Tibial artery (tissue), 4 donors: ENCODE measurements at regions not wholly inside any gene's neighbourhood (a gene's known extent, or its start where the extent isn't known, plus 50 kb on each side); places are given as distances from the start of the nearest gene placed in this dataset.
"Not testable (repeated sequence)": the region's sequence is repeated elsewhere in the genome, so short reads cannot be mapped to it uniquely, and the experiment has no call there.

Experiments used
- DNase-seq, 2 donors: peaks; one replicate each; pipeline ENCODE4 v3.0.0-alpha.2; 2019
- H3K27ac ChIP-seq, 2 donors: fragments of 200-600 bp; sonication (generic) in 1 of 2; 1 replicate in 1 of 2; 2 replicates in 1 of 2; pipeline ENCODE4 v1.5.1; 2018 to 2019; ENCODE audit warnings: mild to moderate bottlenecking in 1 of 2
- H3K27me3 ChIP-seq, 2 donors: fragments of 200-600 bp; sonication (generic) in 1 of 2; one replicate each; pipeline versions ENCODE4 v1.5.1 to v1.6.0; 2016 to 2019
- H3K36me3 ChIP-seq, 3 donors: fragments of 200-600 bp; sonication (generic) in 2 of 3; one replicate each; pipeline ENCODE4 v1.5.1; 2016 to 2019; ENCODE audit warnings: mild to moderate bottlenecking in 2 of 3
- H3K4me1 ChIP-seq, 4 donors: fragments of 200-600 bp; sonication (generic) in 2 of 4; 1 replicate in 3 of 4; 2 replicates in 1 of 4; pipeline ENCODE4 v1.5.1; 2016 to 2019
- H3K4me3 ChIP-seq, 2 donors: fragments of 200-600 bp; sonication (generic) in 1 of 2; 1 replicate in 1 of 2; 2 replicates in 1 of 2; pipeline ENCODE4 v1.5.1; 2018 to 2019; ENCODE audit warnings: mild to moderate bottlenecking in 2 of 2
- H3K9me3 ChIP-seq, 3 donors: fragments of 200-600 bp; sonication (generic) in 1 of 3; one replicate each; pipeline ENCODE4 v1.5.1; 2016 to 2019
- intact Hi-C: fragments of 100-400 bp; cut with DNase I; formaldehyde crosslinking; loops from one replicate; pipeline ENCODE4 v1.15.0; 2023; ENCODE audit warnings: low total_unique reads
- TF ChIP-seq, protein P1 (sequence below), 2 experiments: fragments of 200-600 bp in 1 of 2; fragments of 450-650 bp in 1 of 2; IDR thresholded peaks; one replicate each; pipeline ENCODE4 v1.5.1; 2017 to 2019; ENCODE audit warnings: antibody characterized with exemption in 2 of 2, mild to moderate bottlenecking in 1 of 2, moderate library complexity in 1 of 2

GRCh38 chr5:111628901-111629300 is 116.6 kb upstream of the STARD4 start:
- Histone ChIP-seq H3K27me3 (no peaks in the 10 kb centered on the region), H3K27ac (no peak overlapping the region), H3K4me3 (no peak overlapping the region), H3K36me3 (no peaks in the 10 kb centered on the region), H3K4me1 (peaks cover 0 to 12% (median 8%) of the 10 kb centered on the region in 4 donors), H3K9me3 (no peaks in the 10 kb centered on the region)
- intact Hi-C loops, result no loop called here
- DNase-seq, result no peak
- TF ChIP-seq, protein P1, sequence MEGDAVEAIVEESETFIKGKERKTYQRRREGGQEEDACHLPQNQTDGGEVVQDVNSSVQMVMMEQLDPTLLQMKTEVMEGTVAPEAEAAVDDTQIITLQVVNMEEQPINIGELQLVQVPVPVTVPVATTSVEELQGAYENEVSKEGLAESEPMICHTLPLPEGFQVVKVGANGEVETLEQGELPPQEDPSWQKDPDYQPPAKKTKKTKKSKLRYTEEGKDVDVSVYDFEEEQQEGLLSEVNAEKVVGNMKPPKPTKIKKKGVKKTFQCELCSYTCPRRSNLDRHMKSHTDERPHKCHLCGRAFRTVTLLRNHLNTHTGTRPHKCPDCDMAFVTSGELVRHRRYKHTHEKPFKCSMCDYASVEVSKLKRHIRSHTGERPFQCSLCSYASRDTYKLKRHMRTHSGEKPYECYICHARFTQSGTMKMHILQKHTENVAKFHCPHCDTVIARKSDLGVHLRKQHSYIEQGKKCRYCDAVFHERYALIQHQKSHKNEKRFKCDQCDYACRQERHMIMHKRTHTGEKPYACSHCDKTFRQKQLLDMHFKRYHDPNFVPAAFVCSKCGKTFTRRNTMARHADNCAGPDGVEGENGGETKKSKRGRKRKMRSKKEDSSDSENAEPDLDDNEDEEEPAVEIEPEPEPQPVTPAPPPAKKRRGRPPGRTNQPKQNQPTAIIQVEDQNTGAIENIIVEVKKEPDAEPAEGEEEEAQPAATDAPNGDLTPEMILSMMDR (IDR thresholded peaks at IDR 0.05), result no peak

DNA sequence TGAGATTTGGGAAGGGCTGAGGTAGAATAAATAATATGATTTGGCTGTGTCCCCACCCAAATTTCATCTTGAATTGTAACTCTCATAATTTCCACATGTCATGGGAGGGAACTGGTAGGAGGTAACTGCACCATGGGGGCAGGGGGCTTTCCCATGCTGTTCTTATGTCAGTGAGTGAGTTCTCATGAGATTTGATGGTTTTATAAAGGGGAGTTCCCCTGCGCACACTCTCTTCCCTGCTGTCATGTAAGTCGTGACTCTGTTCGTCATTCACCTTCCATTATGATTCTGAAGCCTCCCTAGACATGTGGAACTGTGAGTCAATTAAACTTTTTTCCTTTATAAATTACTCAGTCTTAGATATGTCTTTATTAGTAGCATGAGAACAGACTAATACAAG is 115.5 kb upstream of the STARD4 start:
- no peaks in the 10 kb centered on the region for H3K9me3 ChIP-seq
- no peak for DNase-seq
- H3K4me3 ChIP-seq, result no peak overlapping the region
- no peaks in the 10 kb centered on the region for H3K27me3 ChIP-seq
- peaks cover 0 to 12% (median 8%) of the 10 kb centered on the region in 4 donors for H3K4me1 ChIP-seq
- H3K36me3 ChIP-seq, result no peaks in the 10 kb centered on the region
- TF ChIP-seq, protein P1 (IDR thresholded peaks at IDR 0.05), result no peak
- no peak overlapping the region for H3K27ac ChIP-seq
- intact Hi-C loops, result no loop called here

GRCh38 chr5:111626473-111627148 is 114.3 kb upstream of the STARD4 start:
- TF ChIP-seq, protein P1 (IDR thresholded peaks at IDR 0.05), result no peak
- intact Hi-C loops, result no loop called here
- H3K27ac ChIP-seq, result no peak overlapping the region
- no peak for DNase-seq
- H3K27me3 ChIP-seq, result no peaks in the 10 kb centered on the region
- peaks cover 0 to 12% (median 8%) of the 10 kb centered on the region in 4 donors for H3K4me1 ChIP-seq
- H3K9me3 ChIP-seq, result no peaks in the 10 kb centered on the region
- no peak overlapping the region for H3K4me3 ChIP-seq
- H3K36me3 ChIP-seq, result no peaks in the 10 kb centered on the region

GRCh38 chr5:111618623-111619271 is 106.4 kb upstream of the STARD4 start:
- Histone ChIP-seq H3K27ac (no peak overlapping the region), H3K9me3 (no peaks in the 10 kb centered on the region), H3K4me3 (no peak overlapping the region), H3K27me3 (no peaks in the 10 kb centered on the region), H3K36me3 (no peaks in the 10 kb centered on the region), H3K4me1 (no peaks in the 10 kb centered on the region)
- TF ChIP-seq, protein P1 (IDR thresholded peaks at IDR 0.05), result no peak
- DNase-seq, result no peak
- intact Hi-C loops, result no loop called here

DNA sequence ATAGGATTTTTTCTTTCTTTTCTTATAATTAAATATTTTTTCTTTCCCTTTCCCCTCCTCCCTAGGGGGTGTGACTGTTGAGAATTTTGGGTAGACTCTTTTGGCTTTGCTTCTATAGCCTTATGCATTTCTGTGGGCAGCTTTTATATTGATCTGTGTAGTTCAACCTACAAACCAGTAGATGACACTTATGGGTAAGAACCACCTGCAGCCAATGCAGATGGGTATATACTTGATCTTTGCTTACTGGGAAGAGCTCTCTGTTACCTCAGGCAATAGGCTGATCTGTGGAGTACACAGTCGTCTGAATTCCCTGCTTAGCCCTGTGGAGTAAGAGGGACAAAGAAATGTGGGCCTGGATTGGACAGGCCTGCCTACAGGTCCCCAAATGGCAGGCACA is 102.7 kb upstream of the STARD4 start:
- H3K9me3 ChIP-seq, result peaks cover 0 to 4% (median 0%) of the 10 kb centered on the region in 3 donors
- intact Hi-C loops, result no loop called here
- TF ChIP-seq, protein P1 (IDR thresholded peaks at IDR 0.05), result no peak
- no peak overlapping the region for H3K27ac ChIP-seq
- no peaks in the 10 kb centered on the region for H3K4me1 ChIP-seq
- no peak for DNase-seq
- no peak overlapping the region for H3K4me3 ChIP-seq
- no peaks in the 10 kb centered on the region for H3K36me3 ChIP-seq
- H3K27me3 ChIP-seq, result no peaks in the 10 kb centered on the region

GRCh38 chr5:111612013-111612630 is 99.8 kb upstream of the STARD4 start:
- intact Hi-C loops, H3K27me3 ChIP-seq, H3K36me3 ChIP-seq, H3K4me3 ChIP-seq, H3K9me3 ChIP-seq, H3K27ac ChIP-seq, DNase-seq, H3K4me1 ChIP-seq: not testable (repeated sequence)
